ENCODE measurements at regions not wholly inside any gene's neighbourhood (a gene's known extent, or its start where the extent isn't known, plus 50 kb on each side); places are given as distances from the start of the nearest gene placed in this dataset.

DNA sequence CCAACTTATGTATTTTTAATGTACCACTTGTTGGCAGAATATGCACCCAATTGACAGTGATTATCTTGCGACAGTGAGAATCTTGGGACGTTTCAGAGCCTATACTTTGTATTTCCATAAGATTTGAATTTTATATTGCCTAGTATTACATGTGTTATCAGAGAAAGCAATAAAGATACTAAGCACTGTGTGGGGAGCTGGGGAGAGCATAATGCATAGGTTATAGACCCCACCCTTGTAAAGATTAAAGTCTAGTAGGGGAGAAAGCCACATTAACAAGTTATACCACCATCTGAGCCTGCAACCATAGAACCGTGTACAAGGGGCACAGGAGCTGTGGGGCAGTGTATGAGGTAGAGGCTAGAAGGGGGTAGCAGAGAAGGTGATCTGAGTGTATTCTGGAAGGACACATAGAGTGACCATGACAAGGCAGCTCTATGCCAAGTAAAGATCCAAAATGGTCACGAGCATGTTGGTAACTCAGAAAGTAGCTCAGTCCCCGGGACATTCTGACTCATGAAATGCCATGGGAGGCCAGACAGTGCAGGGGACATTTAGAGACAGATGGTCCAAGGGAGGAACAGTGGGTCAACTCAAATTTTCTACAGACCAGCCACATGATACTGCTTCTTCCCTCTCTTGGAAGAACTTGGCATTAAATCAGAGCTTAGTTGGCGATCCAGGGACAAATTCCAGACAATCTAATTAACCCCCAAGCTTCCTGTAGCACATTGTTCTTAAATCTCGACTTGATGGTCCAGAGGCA is 84.5 kb downstream of the ADRA2A start:
- no peak for DNase-seq (ENCODE audit: low read depth, low spot score)
- no peaks in the 10 kb centered on the region for H3K9me1 ChIP-seq (replicated peaks; ENCODE audit: control insufficient read depth, extremely low read depth, insufficient read depth, low read length)
- no peaks in the 10 kb centered on the region for H3K27me3 ChIP-seq (ENCODE audit: control insufficient read depth in 2 of 2, insufficient read depth in 2 of 2, low read length in 2 of 2)
- dilution Hi-C loops (cut with MboI; ENCODE audit: extremely low pct_ligation_motif_present, low sequenced_read_pairs) (no loop called here), intact Hi-C loops (cut with micrococcal nuclease) (no loop called here)
- no peaks in the 10 kb centered on the region for H3K79me2 ChIP-seq (ENCODE audit: control insufficient read depth, insufficient read depth, low read length)
- H3K4me3 ChIP-seq (replicated peaks in 1 of 3; ENCODE audit: insufficient read depth in 1 of 3, low read depth in 1 of 3, low read length in 3 of 3): no peak overlapping the region
- H3K4me1 ChIP-seq (ENCODE audit: control insufficient read depth, extremely low read depth, insufficient read depth, low read length): no peaks in the 10 kb centered on the region
- ChIA-PET CTCF (no interaction called here), POLR2A (no interaction called here)
- no peaks in the 10 kb centered on the region for H3K9me3 ChIP-seq (replicated peaks; ENCODE audit: control insufficient read depth, insufficient read depth, low read length)
- TF ChIP-seq MYC (IDR thresholded peaks at IDR 0.05; ENCODE audit: low read depth, low read length): no peak
- TF ChIP-seq, protein P1, sequence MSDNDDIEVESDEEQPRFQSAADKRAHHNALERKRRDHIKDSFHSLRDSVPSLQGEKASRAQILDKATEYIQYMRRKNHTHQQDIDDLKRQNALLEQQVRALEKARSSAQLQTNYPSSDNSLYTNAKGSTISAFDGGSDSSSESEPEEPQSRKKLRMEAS (IDR thresholded peaks at IDR 0.05; ENCODE audit: insufficient read depth, insufficient read length): no peak
- no peak for TF ChIP-seq JUN (IDR thresholded peaks at IDR 0.05; ENCODE audit: borderline replicate concordance, insufficient read depth, insufficient read length, low read depth)
- no peak for TF ChIP-seq FOS (IDR thresholded peaks at IDR 0.05; ENCODE audit: borderline replicate concordance, insufficient read depth, low read length)
- TF ChIP-seq POLR2AphosphoS5 (IDR thresholded peaks at IDR 0.05; ENCODE audit: insufficient read depth, low read depth, low read length): no peak
- no peak for TF ChIP-seq POLR2A (IDR thresholded peaks at IDR 0.05; ENCODE audit: low read depth, low read length)
- TF ChIP-seq EZH2 (IDR thresholded peaks at IDR 0.05; ENCODE audit: borderline replicate concordance, low read depth, low read length, severe bottlenecking): no peak
- no peak for TF ChIP-seq GATA2 (IDR thresholded peaks at IDR 0.05; ENCODE audit: insufficient read depth, insufficient read length, low read depth, low read length)
- no peak for TF ChIP-seq CTCF (IDR thresholded peaks at IDR 0.05; ENCODE audit: extremely low read depth in 1 of 2, insufficient read depth in 1 of 2, low read depth in 1 of 2, low read length in 2 of 2)
- no peaks in the 10 kb centered on the region for H4K20me1 ChIP-seq (replicated peaks; ENCODE audit: control insufficient read depth, extremely low read depth, insufficient read depth, low read length)
- H3K9ac ChIP-seq (replicated peaks; ENCODE audit: extremely low read depth, insufficient read depth, low read length): no peak overlapping the region
- H3K27ac ChIP-seq (ENCODE audit: insufficient read depth, low read depth, low read length): no peak overlapping the region
- H3K36me3 ChIP-seq (ENCODE audit: control insufficient read depth in 2 of 2, extremely low read depth in 1 of 2, insufficient read depth in 2 of 2, low read length in 2 of 2): no peaks in the 10 kb centered on the region
- no peak for FAIRE-seq
- BruUV-seq (replicated peaks): no TSS peak
- H2AFZ ChIP-seq (ENCODE audit: low read depth, low read length): no peak overlapping the region
- no peak overlapping the region for H3K4me2 ChIP-seq (ENCODE audit: insufficient read depth, low read length)

All from endothelial cell of umbilical vein (primary cell).